IMR-90 (cell line): ENCODE measurements at regions not wholly inside any gene's neighbourhood (a gene's known extent, or its start where the extent isn't known, plus 50 kb on each side); places are given as distances from the start of the nearest gene placed in this dataset.

Experiments
- ATAC-seq: fragments of 200-7000 bp; cut with Tn5 transposase; 2 replicates; pipeline ENCODE4 v1.9.1; 2020; ENCODE audit warnings: low read depth, mild to moderate bottlenecking, moderate library complexity
- BruUV-seq: library from RNA; stranded (reverse); fragments of 400-500 nt; replicated peaks from 2 replicates; lab custom pipeline; 2021; lab: Mats Ljungman, UMichigan
- CTCF ChIA-PET: fragments of 300-600 bp; formaldehyde crosslinking; extraction: SDS; loops from one replicate; lab custom pipeline; 2021; ENCODE audit warnings: antibody characterized with exemption; lab: Yijun Ruan, JAX
- POLR2A ChIA-PET: fragments of 300-600 bp; sonication (Branson Sonifier 250); formaldehyde crosslinking; loops from one replicate; lab custom pipeline; 2022; ENCODE audit warnings: antibody characterized with exemption; ENCODE audit not compliant: unreplicated experiment; lab: Charles Lee
- DNase-seq: peaks from one replicate; pipeline ENCODE4 v3.0.0; 2013
- H2AFZ ChIP-seq: replicated peaks from 2 replicates; pipeline ENCODE3; 2013; ENCODE audit warnings: low read length, mild to moderate bottlenecking; ENCODE audit not compliant: poor library complexity
- H2AK5ac ChIP-seq: 2 replicates; pipeline ENCODE4 v1.6.1; 2013; ENCODE audit warnings: low read depth, low read length, inconsistent platforms
- H2AK9ac ChIP-seq: replicated peaks from 2 replicates; pipeline ENCODE3; 2013; ENCODE audit warnings: mild to moderate bottlenecking, low read depth, low read length, moderate library complexity; ENCODE audit not compliant: poor library complexity
- H2BK120ac ChIP-seq: 2 replicates; pipeline ENCODE4 v1.6.1; 2013; ENCODE audit warnings: low read depth, low read length, inconsistent platforms
- H2BK15ac ChIP-seq: 3 replicates; pipeline ENCODE4 v1.6.1; 2013; ENCODE audit warnings: low read depth, low read length, inconsistent platforms
- H2BK20ac ChIP-seq: 2 replicates; pipeline ENCODE4 v1.6.1; 2013; ENCODE audit warnings: low read depth, mild to moderate bottlenecking, inconsistent platforms, low read length, moderate library complexity
- H2BK5ac ChIP-seq: 2 replicates; pipeline ENCODE4 v1.6.1; 2013; ENCODE audit warnings: mild to moderate bottlenecking, low read depth, low read length, inconsistent platforms; ENCODE audit not compliant: poor library complexity, severe bottlenecking
- H3K14ac ChIP-seq: replicated peaks from 2 replicates; pipeline ENCODE4 v1.6.1; 2013; ENCODE audit warnings: low read depth, low read length, inconsistent platforms
- H3K18ac ChIP-seq: 2 replicates; pipeline ENCODE4 v1.6.1; 2013; ENCODE audit warnings: low read depth, low read length, control low read depth
- H3K23ac ChIP-seq: 2 replicates; pipeline ENCODE4 v1.6.1; 2013; ENCODE audit warnings: low read depth, low read length, inconsistent platforms
- H3K27ac ChIP-seq: 2 replicates; pipeline ENCODE4 v1.5.1; 2013; ENCODE audit warnings: mild to moderate bottlenecking, control low read depth, low read length; ENCODE audit not compliant: insufficient read depth
- H3K27me3 ChIP-seq: 2 replicates; pipeline ENCODE4 v1.6.1; 2013; ENCODE audit warnings: low read length; ENCODE audit not compliant: control insufficient read depth, insufficient read depth
- H3K36me3 ChIP-seq: 2 replicates; pipeline ENCODE4 v1.6.1; 2013; ENCODE audit warnings: low read length, mixed read lengths; ENCODE audit not compliant: control insufficient read depth, insufficient read depth
- H3K4ac ChIP-seq: 2 replicates; pipeline ENCODE4 v1.6.1; 2013; ENCODE audit warnings: low read depth, low read length, inconsistent platforms
- H3K4me1 ChIP-seq: 2 replicates; pipeline ENCODE4 v1.6.1; 2013; ENCODE audit warnings: low read length, mixed read lengths; ENCODE audit not compliant: control insufficient read depth, insufficient read depth
- H3K4me2 ChIP-seq: 2 replicates; pipeline ENCODE4 v1.6.1; 2013; ENCODE audit warnings: low read depth, mild to moderate bottlenecking, control low read depth, low read length, moderate library complexity
- H3K4me3 ChIP-seq: 2 replicates; pipeline ENCODE4 v1.5.1; 2013; ENCODE audit warnings: low read depth, mild to moderate bottlenecking, control low read depth, low read length, moderate library complexity; ENCODE audit not compliant: insufficient read depth
- H3K56ac ChIP-seq: 2 replicates; pipeline ENCODE4 v1.6.1; 2013; ENCODE audit warnings: low read length, inconsistent platforms; ENCODE audit not compliant: insufficient read depth; ENCODE audit errors: extremely low read depth
- H3K79me1 ChIP-seq, 2 experiments: 2 replicates each; pipeline ENCODE4 v1.6.1; 2013; ENCODE audit warnings: low read length in 2 of 2, inconsistent platforms in 1 of 2, low read depth in 1 of 2
- H3K9ac ChIP-seq: 2 replicates; pipeline ENCODE4 v1.6.1; 2013; ENCODE audit warnings: low read depth, low read length, control low read depth
- H3K9me1 ChIP-seq: 2 replicates; pipeline ENCODE4 v1.6.1; 2013; ENCODE audit warnings: low read length, inconsistent platforms; ENCODE audit not compliant: insufficient read depth
- H3K9me3 ChIP-seq: 2 replicates; pipeline ENCODE4 v1.6.1; 2013; ENCODE audit warnings: low read length; ENCODE audit not compliant: control insufficient read depth, insufficient read depth
- H4K20me1 ChIP-seq: 2 replicates; pipeline ENCODE4 v1.6.1; 2013; ENCODE audit warnings: low read length, inconsistent platforms; ENCODE audit not compliant: insufficient read depth
- H4K5ac ChIP-seq: 2 replicates; pipeline ENCODE4 v1.6.1; 2013; ENCODE audit warnings: mild to moderate bottlenecking, low read depth, low read length, control low read depth
- H4K8ac ChIP-seq, 2 experiments: 2 replicates each; pipeline ENCODE4 v1.6.1; 2013; ENCODE audit warnings: low read depth in 2 of 2, low read length in 2 of 2, control low read depth in 1 of 2, inconsistent platforms in 1 of 2
- H4K91ac ChIP-seq: 2 replicates; pipeline ENCODE4 v1.6.1; 2013; ENCODE audit warnings: low read depth, low read length, inconsistent platforms; ENCODE audit not compliant: insufficient read depth
- BHLHE40 ChIP-seq: fragments of 150-350 bp; IDR thresholded peaks from 2 replicates; pipeline ENCODE4 v1.6.1; 2016; ENCODE audit warnings: mild to moderate bottlenecking, low read depth, low read length
- CEBPB ChIP-seq: IDR thresholded peaks from 2 replicates; pipeline ENCODE4 v1.6.1; 2012; ENCODE audit warnings: low read depth, low read length, improper control_type of control experiment
- CHD1 ChIP-seq: IDR thresholded peaks from 2 replicates; pipeline ENCODE4 v1.6.1; 2012; ENCODE audit warnings: low read depth, low read length, improper control_type of control experiment
- CTCF ChIP-seq: conservative IDR thresholded peaks from 2 replicates; pipeline ENCODE4 v1.5.1; 2012; ENCODE audit warnings: mild to moderate bottlenecking, low read depth, low read length, improper control_type of control experiment
- ELK1 ChIP-seq: fragments of 150-350 bp; IDR thresholded peaks from 2 replicates; pipeline ENCODE4 v1.6.1; 2016; ENCODE audit warnings: low read depth, mild to moderate bottlenecking, low read length, moderate library complexity, borderline replicate concordance
- FOS ChIP-seq: fragments of 150-350 bp; IDR thresholded peaks from 2 replicates; pipeline ENCODE4 v1.6.1; 2016; ENCODE audit warnings: low read depth, low read length
- MAFK ChIP-seq: IDR thresholded peaks from 2 replicates; pipeline ENCODE4 v1.6.1; 2012; ENCODE audit warnings: low read depth, low read length, improper control_type of control experiment
- MAZ ChIP-seq: IDR thresholded peaks from 2 replicates; pipeline ENCODE4 v1.6.1; 2012; ENCODE audit warnings: low read depth, mild to moderate bottlenecking, low read length, improper control_type of control experiment, moderate library complexity, borderline replicate concordance
- MXI1 ChIP-seq: IDR thresholded peaks from 2 replicates; pipeline ENCODE4 v1.6.1; 2012; ENCODE audit warnings: low read depth, mild to moderate bottlenecking, low read length, moderate library complexity, borderline replicate concordance
- NFE2L2 ChIP-seq: fragments of 150-350 bp; IDR thresholded peaks from 2 replicates; pipeline ENCODE4 v1.6.1; 2016; ENCODE audit warnings: low read depth, mild to moderate bottlenecking, low read length
- RAD21 ChIP-seq: IDR thresholded peaks from 2 replicates; pipeline ENCODE4 v1.6.1; 2012; ENCODE audit warnings: low read length, improper control_type of control experiment
- RFX5 ChIP-seq: IDR thresholded peaks from 2 replicates; pipeline ENCODE4 v1.8.0; 2012; ENCODE audit warnings: low read depth, mild to moderate bottlenecking, low read length, moderate library complexity
- USF2 ChIP-seq: fragments of 150-350 bp; IDR thresholded peaks from 2 replicates; pipeline ENCODE4 v1.6.1; 2017; ENCODE audit warnings: mild to moderate bottlenecking, antibody characterized with exemption, low read length, low read depth
- WGBS, 2 experiments: methylation state at CpG; one replicate each; pipeline versions ENCODE4 v1.1.5 to v1.1.7; 2013; ENCODE audit warnings: missing lambda C conversion rate in 2 of 2; ENCODE audit not compliant: insufficient read length in 1 of 2; ENCODE audit errors: extremely low coverage in 2 of 2; 5-methylcytosine and 5-hydroxymethylcytosine counted together
- dilution Hi-C: fragments of 300-500 bp; cut with HindIII; formaldehyde crosslinking; loops from one replicate; pipeline ENCODE4 v1.14.3; 2018; ENCODE audit warnings: low sequenced_read_pairs; ENCODE audit not compliant: unreplicated experiment
- in situ Hi-C: fragments of 300-500 bp; cut with MboI; formaldehyde crosslinking; loops from 3 replicates; pipeline ENCODE4 v1.14.3; 2019; ENCODE audit warnings: low sequenced_read_pairs, inconsistent platforms, mixed read lengths
- intact Hi-C: fragments of 100-400 bp; cut with micrococcal nuclease; formaldehyde crosslinking; loops from 2 replicates; pipeline ENCODE4 v1.10.0; 2022

- Histone ChIP-seq H2AK5ac (no peak overlapping the region), H3K27me3 (no peaks in the 10 kb centered on the region), H2BK120ac (no peak overlapping the region), H2AFZ (no peak overlapping the region), H4K91ac (no peak overlapping the region), H4K8ac (no peak overlapping the region), H3K9me1 (0 out of 2 replicates have a peak, but pooled peaks cover 2% of the 10 kb centered on the region), H3K9ac (no peak overlapping the region), H3K18ac (no peak overlapping the region), H2AK9ac (no peak overlapping the region), H3K56ac (no peak overlapping the region), H3K4me3 (no peak overlapping the region), H3K9me3 (no peaks in the 10 kb centered on the region), H2BK15ac (no peak overlapping the region; the same call in 2 of the 3 replicates), H4K5ac (no peak overlapping the region), H3K36me3 (no peaks in the 10 kb centered on the region), H3K4me2 (no peak overlapping the region), H3K23ac (no peak overlapping the region), H3K4me1 (no peaks in the 10 kb centered on the region), H3K27ac (no peak overlapping the region), H4K20me1 (no peaks in the 10 kb centered on the region), H3K79me1 (no peaks in the 10 kb centered on the region), H3K14ac (no peak overlapping the region), H3K4ac (no peak overlapping the region), H2BK5ac (no peak overlapping the region), H2BK20ac (no peak overlapping the region)
- in situ Hi-C loops: no loop called here
- intact Hi-C loops: no loop called here
- no peak for DNase-seq
- CTCF ChIA-PET: no interaction called here
- WGBS, 2 experiments: 100% methylated on average over 3 of the region's 8 CpGs; no CpG with 5 or more reads in 1 of the 2 experiments
- ATAC-seq: no peak
- BruUV-seq: no TSS peak
- TF ChIP-seq CEBPB (no peak), CHD1 (no peak), RAD21 (no peak), RFX5 (no peak), BHLHE40 (no peak), NFE2L2 (no peak), CTCF (no peak), ELK1 (no peak), USF2 (no peak), MAFK (no peak), MAZ (no peak), MXI1 (no peak), FOS (no peak)
- dilution Hi-C loops: no loop called here
- POLR2A ChIA-PET: no interaction called here
Measured at GRCh38 chr10:4633186-4633585, 192.8 kb upstream of the AKR1E2 start.
